CD4-positive, alpha-beta T cell treated with Interleukin-15 for 4 hours (primary cell): ENCODE measurements at regions not wholly inside any gene's neighbourhood (a gene's known extent, or its start where the extent isn't known, plus 50 kb on each side); places are given as distances from the start of the nearest gene placed in this dataset.
"Not testable (repeated sequence)": the region's sequence is repeated elsewhere in the genome, so short reads cannot be mapped to it uniquely, and the experiment has no call there.

ENCODE experiments used
- DNase-seq: peaks from one replicate; pipeline ENCODE4 v3.0.0-alpha.2; 2020; ENCODE audit warnings: low spot score

GRCh38 chr5:100641833-100642232, 106.7 kb downstream of the FAM174A start:
- DNase-seq = no peak

DNA sequence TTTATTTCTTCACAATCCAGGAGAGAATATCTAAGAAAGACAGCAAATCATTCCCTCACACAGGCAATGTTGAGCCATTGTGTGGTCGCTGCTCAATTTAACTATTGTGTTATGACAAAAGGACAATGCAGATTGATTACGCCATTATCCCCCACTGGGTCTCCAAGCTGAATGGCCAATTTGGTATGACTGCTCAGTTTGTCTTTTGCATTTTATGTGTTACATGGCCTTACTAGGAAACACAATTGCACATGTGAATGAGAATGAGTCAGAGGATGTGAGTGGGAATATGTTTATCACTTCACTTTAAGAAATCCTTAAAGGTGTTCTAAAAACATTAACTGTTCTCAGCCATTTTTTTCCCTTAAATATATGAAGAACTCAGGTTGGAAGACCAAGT, 108.3 kb downstream of the FAM174A start:
- DNase-seq = no peak

DNA sequence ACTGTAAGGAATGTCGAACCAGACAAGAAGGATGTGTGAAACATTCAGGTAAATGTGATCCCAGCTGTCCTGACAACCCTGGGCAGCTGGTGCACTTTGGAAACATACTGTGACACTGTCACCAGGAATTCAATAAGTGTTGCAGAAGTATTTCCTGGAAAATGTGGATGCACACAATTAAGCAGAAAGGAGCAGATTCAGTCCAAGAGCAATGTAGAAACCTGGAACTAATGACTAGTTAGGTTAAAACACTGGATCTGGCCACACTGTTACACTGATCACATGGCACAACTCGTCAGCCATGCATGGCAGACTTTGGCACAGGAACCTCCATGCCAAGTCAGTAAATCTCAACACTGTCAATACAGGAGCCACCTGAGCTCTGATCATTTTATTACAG, 109.0 kb downstream of the FAM174A start:
- DNase-seq = no peak

- DNase-seq = no peak
Observed at GRCh38 chr5:100644776-100645175, 109.6 kb downstream of the FAM174A start.

DNA sequence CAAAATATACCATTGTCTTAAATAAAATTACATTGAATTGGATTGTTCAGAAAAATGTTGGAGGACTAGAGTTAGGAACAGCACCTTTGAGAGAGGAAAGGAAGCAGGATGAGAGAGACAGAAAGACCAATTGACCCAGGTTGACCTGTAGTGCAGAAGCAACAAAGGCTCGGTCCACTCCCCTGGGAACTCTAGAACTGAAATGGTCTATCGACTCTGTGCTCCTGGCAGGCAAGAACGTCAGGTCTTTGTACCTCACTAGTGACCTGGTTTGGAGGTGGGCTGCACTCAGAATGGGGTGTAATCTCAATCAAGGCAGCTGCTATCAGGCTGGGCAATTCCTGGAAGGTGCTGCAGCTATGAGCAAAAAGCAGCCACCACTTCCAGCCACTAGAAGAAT, 110.8 kb downstream of the FAM174A start:
- DNase-seq = no peak

DNA sequence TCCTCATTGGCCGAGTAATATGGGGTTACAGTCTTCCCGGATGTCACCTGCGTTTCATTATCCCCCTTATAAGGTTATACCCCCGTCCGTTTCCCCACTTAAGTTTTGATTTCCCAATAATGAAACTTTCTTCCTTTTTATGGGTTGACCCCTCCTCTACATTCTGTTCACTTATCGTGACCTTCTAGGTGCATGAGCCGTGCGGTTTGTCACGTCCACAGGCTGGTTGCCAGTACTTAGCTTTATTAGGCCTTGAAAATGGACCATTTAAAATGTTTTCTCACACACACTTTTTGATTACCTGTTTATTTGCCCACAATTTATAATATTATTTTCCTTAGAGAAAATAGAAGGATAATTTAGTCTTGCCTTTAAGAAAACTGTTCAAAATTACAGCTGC, 111.5 kb downstream of the FAM174A start:
- DNase-seq = no peak

DNA sequence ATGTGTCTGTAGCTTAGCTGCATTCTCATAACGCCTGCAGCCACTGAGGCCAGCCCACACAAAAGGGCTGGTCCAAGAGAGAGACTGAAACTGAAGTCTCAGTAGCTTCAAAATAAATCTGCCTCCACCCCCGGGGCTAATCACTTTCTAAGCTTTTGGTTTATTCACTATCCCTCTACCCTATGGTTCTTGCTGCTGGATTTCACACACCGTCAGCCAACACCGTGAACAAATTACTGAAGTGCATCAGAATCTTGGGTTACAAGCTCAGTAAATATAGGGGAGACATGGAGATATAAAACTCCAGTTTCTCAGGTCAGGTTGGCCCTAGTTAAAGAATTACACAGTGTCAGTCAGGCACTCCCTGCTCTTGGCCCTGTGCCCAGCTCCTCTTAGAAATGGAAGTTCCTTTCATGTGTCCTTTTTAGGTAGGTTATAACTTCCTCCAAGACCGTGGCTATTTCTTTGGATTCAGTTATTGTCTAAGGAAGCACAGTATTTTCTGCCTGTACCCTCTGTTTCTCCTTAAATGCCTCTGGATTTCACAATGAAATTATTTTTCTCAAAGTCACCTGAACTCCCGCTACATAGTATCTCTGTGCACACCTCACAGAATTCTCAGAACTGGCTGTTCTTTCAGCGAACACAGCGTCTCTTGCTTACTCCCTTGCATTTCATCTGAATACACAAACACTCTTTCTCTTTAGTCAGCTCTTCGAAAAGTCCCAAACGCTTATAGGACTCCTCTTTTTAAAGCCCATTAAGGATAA, 112.5 kb downstream of the FAM174A start:
- peak; percentile 33 for DNase-seq

GRCh38 chr5:100654895-100655294, 119.7 kb downstream of the FAM174A start:
- no peak for DNase-seq

DNA sequence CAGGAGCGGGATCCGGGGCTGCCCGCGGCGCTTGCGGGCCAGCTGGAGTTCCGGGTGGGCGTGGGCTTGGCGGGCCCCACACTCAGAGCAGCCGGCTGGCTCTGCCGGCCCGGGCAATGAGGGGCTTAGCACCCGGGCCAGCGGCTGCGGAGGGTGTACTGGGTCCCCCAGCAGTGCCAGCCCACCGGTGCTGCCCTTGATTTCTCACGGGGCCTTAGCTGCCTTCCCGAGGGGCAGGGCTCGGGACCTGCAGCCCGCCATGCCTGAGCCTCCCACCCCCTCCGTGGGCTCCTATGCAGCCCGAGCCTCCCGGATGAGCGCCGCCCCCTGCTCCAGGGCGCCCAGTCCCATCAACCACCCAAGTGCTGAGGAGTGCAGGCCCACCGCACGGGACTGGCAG, 121.6 kb downstream of the FAM174A start:
- not testable (repeated sequence) for DNase-seq

DNA sequence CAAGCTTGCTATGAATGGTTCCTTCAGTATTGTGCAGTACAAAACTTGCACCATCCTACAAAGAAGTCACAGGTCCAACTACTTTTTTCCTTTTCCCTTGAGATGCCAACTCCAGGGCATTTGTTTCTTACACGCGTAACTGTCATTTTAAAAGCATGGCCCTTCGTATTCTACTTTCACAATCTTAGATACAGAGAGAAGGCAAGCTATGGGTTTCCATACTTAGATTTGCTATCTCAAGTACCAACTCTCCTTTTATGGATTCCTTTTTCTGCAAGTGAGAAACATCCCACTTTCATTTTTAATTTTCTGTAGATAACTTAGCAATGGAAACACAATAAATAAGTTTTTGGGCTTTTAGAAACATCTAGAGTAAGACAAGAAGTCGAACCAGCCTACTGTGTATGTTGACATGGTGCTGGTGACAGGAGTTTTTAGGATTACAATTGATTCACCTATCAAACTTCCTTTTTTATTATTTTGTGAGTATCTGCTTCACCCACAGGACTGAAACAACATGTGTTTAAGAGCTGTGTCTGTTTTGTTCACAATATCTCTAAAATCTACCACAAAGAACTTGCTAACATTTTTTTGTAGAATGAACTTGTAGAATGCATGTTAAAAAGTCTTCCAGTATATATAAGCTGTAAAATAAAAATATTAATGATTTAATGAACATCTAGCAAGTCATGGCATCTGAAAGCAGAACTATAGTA, 124.1 kb downstream of the FAM174A start:
- no peak for DNase-seq

GRCh38 chr5:100664140-100664539, 129.0 kb downstream of the FAM174A start:
- DNase-seq = no peak

GRCh38 chr5:100667161-100667630, 132.0 kb downstream of the FAM174A start:
- peak; percentile 52 for DNase-seq

DNA sequence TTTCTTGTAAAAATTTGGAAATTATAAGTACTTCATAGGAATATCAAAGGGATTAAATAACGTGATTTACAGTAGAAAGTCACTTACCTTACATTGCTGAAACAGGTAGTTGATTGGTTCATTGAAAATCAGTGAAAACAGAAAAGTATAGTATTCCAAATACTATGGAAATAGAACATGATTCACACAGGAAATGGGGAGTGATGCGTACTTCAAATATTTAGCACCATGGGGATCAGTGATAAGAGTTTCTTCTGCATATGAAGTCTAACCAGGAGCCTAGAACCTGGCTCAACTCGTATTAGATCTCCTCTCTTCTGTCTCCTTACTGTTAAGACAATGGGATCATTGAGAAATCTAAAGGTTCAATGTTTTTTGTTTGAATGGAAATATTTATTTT, 133.3 kb downstream of the FAM174A start:
- no peak for DNase-seq

DNA sequence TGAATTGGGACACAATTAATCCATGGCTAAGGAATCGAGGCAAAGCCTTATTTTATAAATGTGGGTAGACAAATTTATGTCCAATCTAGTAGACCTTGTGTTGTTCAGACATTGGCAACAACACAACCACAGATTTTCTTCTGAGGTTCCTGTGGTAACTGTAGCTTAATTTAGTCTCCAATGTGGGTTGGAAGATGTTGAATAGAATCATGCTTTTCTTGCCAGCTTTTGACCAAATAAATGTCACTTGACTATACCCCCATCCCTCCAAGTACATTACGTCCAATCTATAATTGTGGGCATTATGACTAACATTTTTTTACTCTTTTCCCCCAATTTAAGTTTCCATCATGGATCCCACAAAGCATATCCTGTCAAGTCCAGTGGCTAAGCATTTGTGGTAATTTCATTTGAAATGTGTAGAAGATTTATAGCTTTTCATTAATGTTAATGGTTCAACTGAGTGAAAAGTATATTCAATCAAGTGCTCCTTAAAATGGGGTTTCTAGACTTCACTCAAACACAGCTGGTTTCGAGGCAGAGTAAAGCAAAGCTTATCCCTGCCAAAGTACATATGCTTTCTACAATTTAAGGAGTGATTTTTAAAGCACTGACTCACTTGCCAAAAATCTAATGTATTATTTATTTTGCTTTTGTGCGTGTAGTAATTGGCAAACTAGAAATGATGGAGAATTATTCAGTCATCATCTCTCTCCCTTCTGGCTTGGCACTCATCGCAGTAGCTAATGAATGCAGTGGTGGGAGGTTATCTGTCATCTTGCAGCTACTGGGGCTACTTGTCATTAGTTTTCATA, 141.8 kb downstream of the FAM174A start:
- no peak for DNase-seq

GRCh38 chr5:100682625-100683024, 147.5 kb downstream of the FAM174A start:
- DNase-seq = no peak

GRCh38 chr5:100683881-100684280, 148.7 kb downstream of the FAM174A start:
- no peak for DNase-seq

DNA sequence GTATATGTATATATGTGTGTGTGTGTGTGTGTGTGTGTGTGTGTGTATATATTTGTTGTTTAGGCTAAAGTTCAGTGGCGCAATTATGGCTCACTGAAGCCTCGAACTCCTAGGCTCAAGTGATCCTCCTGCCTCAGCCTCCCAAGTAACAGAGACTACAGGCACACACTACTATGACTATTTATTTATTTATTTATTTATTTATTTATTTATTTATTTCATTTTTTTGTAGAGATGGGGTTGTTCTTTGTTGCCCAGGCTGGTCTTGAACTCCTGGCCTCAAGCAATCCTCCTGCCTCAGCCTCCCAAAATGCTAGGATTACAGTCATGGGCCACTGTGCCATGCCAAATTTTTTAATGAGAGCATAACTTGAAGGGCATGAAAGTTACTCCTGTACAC, 149.9 kb downstream of the FAM174A start:
- not testable (repeated sequence) for DNase-seq

GRCh38 chr5:100688834-100689233, 153.7 kb downstream of the FAM174A start:
- DNase-seq = not testable (repeated sequence)

DNA sequence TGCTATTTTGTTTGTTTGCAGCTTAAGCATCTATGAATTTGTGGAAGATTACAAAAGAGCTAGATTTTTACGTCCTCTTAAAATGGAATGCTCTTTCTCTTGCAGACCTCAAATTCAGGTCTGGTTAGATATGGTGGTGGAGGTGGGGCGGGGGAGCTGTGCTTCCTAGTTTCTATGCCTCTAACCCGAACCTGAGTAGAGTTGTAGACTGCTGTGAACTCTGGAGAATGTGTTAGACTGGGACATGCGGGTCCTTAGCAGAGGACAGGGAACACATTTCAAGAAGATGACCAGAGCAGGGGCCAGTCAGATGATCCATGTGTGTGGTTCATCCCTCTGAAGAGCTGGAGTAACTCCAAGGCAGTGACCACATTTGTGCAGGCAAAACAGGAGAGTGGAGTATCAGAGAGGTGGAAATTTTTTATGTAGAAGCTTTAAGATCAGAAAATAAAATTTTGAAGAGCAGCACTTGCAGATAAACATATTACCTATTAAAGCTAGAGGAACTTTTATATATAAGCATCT, 154.9 kb downstream of the FAM174A start:
- no peak for DNase-seq

- DNase-seq = no peak
Observed at GRCh38 chr5:100691085-100691484, 155.9 kb downstream of the FAM174A start.

GRCh38 chr5:100691548-100691947, 156.4 kb downstream of the FAM174A start:
- DNase-seq = no peak

DNA sequence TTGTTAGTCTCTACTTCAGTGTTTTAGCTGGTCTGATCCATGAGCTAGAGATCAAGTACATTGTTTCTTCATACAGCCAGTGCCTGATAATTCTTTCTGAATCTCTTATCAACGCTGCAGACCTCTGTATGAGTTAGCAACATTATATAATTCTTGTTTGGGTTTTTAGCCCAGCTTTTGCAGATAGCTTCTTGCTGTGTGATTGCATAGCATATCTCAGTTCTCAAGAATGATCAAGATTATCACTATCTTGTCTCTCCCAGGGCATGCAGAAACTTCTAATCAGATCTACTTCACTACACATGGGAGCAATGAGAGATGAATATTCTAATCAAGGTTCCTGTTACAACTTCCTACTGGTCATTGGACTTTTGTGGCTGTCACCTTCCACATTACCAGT, 158.3 kb downstream of the FAM174A start:
- no peak for DNase-seq
